ENCODE measurements at regions not wholly inside any gene's neighbourhood (a gene's known extent, or its start where the extent isn't known, plus 50 kb on each side); places are given as distances from the start of the nearest gene placed in this dataset.
A peak's percentile ranks its signal among the peaks of the same experiment; 100 is the strongest.
"Not testable (repeated sequence)": the region's sequence is repeated elsewhere in the genome, so short reads cannot be mapped to it uniquely, and the experiment has no call there.

DNA sequence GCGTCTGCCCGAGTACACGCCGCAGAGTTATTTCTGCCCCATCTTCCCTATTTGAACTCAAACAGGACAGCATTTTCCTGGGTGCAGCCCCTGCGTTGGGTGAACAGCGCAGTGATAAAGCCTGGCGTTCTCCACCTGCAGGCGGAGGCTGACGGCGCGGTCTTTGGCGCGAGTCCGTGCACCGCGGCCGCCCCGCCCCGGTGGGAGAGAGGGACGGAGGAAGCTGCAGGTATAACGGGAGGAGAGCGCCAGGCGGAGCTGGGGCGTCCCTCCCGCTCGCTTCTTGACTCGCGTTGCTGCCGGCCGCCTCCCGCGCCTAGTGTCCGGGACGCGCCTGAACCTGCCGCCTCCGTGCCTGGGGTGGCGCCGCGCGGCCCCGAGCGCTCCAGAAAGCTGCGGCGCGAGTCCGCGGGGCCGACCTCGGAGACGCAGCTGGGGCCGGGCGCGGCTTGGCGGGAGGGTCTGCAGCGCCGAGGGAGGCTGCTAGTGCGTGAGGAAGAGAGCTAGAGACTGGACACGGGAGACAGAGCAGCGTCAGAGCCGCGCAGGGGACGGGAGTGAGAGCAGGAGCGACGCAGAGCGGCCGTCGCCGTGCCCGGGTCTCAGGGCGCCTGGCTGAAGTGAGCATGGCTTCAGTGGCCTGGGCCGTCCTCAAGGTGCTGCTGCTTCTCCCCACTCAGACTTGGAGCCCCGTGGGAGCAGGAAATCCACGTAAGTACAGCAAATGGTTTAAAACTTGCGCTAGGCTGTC is 140.7 kb downstream of the SPATA31A7 start:
- H3K4me1 ChIP-seq, H3K9me3 ChIP-seq, H3K27ac ChIP-seq, DNase-seq, H3K27me3 ChIP-seq, H3K36me3 ChIP-seq: not testable (repeated sequence)
- peak overlapping the region in 1 of 4 donors; percentile 33 for H3K4me3 ChIP-seq

DNA sequence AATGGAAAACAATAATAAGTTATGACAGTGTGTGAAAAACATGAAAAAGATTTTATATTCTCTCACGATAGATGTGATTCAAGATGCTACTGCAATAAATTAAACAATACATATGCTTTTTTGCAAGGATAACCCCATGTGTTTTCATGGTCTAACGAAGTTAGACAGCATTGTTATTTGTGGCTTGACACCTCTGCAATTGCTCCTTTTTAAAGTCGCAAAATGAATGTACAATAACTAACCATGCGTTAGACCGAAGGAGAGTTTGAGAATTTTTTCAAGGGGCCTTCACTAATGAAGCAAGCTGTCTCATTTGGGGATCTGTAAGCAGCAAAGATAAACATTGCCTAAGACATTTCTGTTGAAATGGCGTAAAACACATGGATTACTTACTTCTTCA is 167.1 kb downstream of the SPATA31A7 start:
- H3K27me3 ChIP-seq, H3K36me3 ChIP-seq, H3K4me3 ChIP-seq, DNase-seq, H3K27ac ChIP-seq, H3K9me3 ChIP-seq, H3K4me1 ChIP-seq: not testable (repeated sequence)

DNA sequence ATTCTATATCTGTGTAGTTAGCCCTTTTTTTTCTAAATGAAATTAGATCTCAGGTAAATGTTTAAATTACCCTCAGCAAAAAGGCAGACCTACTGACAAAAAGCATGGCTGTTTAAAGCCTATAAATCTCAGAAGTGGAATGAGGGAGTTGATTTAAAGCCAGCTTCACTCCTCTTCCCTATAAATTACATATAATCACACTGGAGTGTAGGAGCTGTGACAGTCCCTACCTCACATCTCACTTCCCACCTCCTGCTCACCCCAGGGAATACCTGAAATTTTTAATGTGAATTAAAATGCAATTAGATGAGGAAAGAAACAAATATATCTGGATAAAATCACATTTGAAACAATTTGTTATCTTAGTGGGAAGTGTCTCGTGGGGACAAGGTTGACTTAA is 184.6 kb downstream of the SPATA31A7 start:
- not testable (repeated sequence) for H3K4me3 ChIP-seq, H3K27ac ChIP-seq, DNase-seq, H3K4me1 ChIP-seq, H3K9me3 ChIP-seq, H3K36me3 ChIP-seq, H3K27me3 ChIP-seq

- not testable (repeated sequence) for H3K27me3 ChIP-seq, H3K27ac ChIP-seq, H3K4me1 ChIP-seq, H3K36me3 ChIP-seq, H3K4me3 ChIP-seq, DNase-seq, H3K9me3 ChIP-seq
Measured at GRCh38 chr9:61376159-61376558, 186.3 kb downstream of the SPATA31A7 start.

DNA sequence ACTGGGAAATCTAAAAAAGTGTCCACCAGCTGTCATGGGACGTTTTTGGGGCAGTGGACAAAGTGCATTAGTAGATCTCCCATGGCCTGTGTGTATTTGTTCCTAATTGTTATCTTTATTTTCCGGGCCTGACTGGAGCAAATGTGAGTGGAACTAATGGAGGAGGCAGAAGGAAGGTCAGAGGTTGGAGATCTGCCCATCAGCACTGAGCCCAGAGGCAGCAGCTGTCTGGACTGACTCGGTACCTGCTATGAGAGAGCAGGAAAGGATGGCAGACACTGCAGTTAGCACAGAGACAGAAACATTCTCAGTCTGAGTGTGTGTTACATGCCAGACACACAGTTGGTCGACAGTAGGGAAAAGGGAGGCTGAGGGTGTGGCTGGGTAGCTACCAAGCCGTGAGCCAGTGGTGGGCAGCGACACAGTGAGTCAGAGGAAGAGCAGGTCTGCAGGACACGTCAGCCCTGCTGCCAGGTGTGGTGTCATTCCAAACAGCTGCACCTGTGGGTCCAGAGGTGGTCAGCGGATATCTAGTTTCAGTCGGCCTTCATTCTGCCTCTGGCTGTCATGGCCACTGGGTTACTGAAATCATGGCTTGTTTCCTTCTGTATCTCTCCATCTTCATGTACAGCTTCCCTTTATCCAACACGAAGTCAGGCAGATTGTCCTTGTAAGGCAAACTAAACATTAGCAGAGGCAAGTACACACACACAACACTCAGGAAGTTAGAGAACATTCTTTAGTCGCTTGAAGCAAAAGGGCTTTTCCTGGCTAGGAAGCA is 196.4 kb downstream of the SPATA31A7 start:
- not testable (repeated sequence) for H3K4me1 ChIP-seq, H3K9me3 ChIP-seq, H3K27ac ChIP-seq, H3K4me3 ChIP-seq, DNase-seq, H3K27me3 ChIP-seq, H3K36me3 ChIP-seq

DNA sequence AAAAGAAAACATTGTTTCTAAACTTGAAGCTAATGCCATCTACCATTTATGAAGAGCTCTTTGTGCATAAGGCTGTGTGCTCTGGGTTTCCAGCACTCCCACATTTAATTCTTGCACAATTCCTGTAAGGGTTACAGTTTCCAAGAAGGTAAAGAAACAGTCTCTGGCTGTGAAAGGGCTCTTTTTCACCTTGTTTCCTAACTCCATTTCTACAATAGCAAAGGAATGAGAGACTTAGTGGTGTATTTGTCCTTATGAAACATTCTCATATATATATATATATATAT is 196.9 kb downstream of the SPATA31A7 start:
- not testable (repeated sequence) for H3K4me3 ChIP-seq, H3K27ac ChIP-seq, H3K9me3 ChIP-seq, DNase-seq, H3K36me3 ChIP-seq, H3K27me3 ChIP-seq, H3K4me1 ChIP-seq

GRCh38 chr9:61402692-61403091 is 212.9 kb downstream of the SPATA31A7 start:
- H3K27ac ChIP-seq, H3K36me3 ChIP-seq, H3K9me3 ChIP-seq, H3K4me3 ChIP-seq, H3K4me1 ChIP-seq, DNase-seq, H3K27me3 ChIP-seq: not testable (repeated sequence)

- not testable (repeated sequence) for DNase-seq, H3K9me3 ChIP-seq, H3K27ac ChIP-seq, H3K4me1 ChIP-seq, H3K4me3 ChIP-seq, H3K27me3 ChIP-seq, H3K36me3 ChIP-seq
Measured at GRCh38 chr9:61411933-61412605, 222.2 kb downstream of the SPATA31A7 start.

GRCh38 chr9:61412738-61413137 is 222.9 kb downstream of the SPATA31A7 start:
- DNase-seq, H3K36me3 ChIP-seq, H3K27ac ChIP-seq: not testable (repeated sequence)

GRCh38 chr9:61418174-61418573 is 228.3 kb downstream of the SPATA31A7 start:
- H3K27me3 ChIP-seq, H3K27ac ChIP-seq, DNase-seq, H3K9me3 ChIP-seq, H3K4me3 ChIP-seq, H3K36me3 ChIP-seq, H3K4me1 ChIP-seq: not testable (repeated sequence)

More at GRCh38 chr9:61412738-61413137, 222.9 kb downstream of the SPATA31A7 start:
- H3K27me3 ChIP-seq, H3K9me3 ChIP-seq, H3K4me1 ChIP-seq, H3K4me3 ChIP-seq: not testable (repeated sequence)

GRCh38 chr9:61420267-61420958 is 230.6 kb downstream of the SPATA31A7 start:
- H3K9me3 ChIP-seq, H3K36me3 ChIP-seq, H3K27ac ChIP-seq, DNase-seq, H3K4me3 ChIP-seq, H3K4me1 ChIP-seq, H3K27me3 ChIP-seq: not testable (repeated sequence)

- not testable (repeated sequence) for H3K9me3 ChIP-seq, H3K36me3 ChIP-seq, H3K27me3 ChIP-seq, H3K27ac ChIP-seq, DNase-seq, H3K4me3 ChIP-seq, H3K4me1 ChIP-seq
Measured at GRCh38 chr9:61447189-61447588, 257.4 kb downstream of the SPATA31A7 start.

DNA sequence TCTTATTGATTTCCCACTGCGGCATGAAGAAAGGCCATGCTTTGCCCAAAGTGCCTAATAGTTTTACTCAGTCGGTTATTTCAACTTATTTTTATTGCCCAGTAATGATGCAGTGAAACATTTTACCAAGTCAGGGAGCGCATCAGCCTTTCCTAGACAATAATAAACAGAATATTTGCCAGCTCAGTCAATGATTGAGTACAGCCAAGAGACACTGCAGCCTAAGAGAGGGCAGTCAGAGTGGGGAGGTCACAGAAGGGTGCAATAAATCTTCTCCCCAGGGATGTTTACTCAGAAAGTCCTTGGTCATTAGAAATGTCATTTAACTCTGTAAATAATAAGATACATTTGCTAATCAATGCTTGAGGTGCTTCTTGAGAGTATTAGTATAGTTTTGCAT is 271.0 kb downstream of the SPATA31A7 start:
- not testable (repeated sequence) for H3K27ac ChIP-seq, DNase-seq, H3K27me3 ChIP-seq, H3K36me3 ChIP-seq, H3K9me3 ChIP-seq, H3K4me1 ChIP-seq, H3K4me3 ChIP-seq
